ENCODE measurements at regions not wholly inside any gene's neighbourhood (a gene's known extent, or its start where the extent isn't known, plus 50 kb on each side); places are given as distances from the start of the nearest gene placed in this dataset.

DNA sequence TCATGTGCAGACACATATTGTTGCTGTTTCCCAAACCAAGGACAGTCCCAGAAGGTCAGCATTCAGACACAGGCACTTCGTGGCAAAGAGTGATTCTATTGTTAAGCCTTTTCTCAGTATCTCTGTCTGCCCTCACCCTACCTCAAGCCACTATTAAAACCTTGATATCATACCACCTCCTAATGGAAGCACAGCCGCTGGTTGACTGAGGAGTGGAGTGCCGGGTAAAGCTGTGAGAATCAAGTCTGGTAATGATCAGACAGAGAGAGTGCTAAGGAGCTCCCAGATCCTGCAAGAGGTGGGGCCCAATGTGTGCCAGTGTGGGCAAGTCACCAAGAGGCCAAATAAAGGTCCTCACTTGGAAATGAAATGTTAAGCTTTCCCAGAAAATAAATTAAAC is 819.5 kb downstream of the BCL11A start:
- TF ChIP-seq, protein P1, sequence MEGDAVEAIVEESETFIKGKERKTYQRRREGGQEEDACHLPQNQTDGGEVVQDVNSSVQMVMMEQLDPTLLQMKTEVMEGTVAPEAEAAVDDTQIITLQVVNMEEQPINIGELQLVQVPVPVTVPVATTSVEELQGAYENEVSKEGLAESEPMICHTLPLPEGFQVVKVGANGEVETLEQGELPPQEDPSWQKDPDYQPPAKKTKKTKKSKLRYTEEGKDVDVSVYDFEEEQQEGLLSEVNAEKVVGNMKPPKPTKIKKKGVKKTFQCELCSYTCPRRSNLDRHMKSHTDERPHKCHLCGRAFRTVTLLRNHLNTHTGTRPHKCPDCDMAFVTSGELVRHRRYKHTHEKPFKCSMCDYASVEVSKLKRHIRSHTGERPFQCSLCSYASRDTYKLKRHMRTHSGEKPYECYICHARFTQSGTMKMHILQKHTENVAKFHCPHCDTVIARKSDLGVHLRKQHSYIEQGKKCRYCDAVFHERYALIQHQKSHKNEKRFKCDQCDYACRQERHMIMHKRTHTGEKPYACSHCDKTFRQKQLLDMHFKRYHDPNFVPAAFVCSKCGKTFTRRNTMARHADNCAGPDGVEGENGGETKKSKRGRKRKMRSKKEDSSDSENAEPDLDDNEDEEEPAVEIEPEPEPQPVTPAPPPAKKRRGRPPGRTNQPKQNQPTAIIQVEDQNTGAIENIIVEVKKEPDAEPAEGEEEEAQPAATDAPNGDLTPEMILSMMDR (IDR thresholded peaks at IDR 0.05; ENCODE audit: low read length) = no peak
- TF ChIP-seq EZH2 (optimal IDR thresholded peaks at IDR 0.05; ENCODE audit: low read depth, low read length) (no peak), EZH2phosphoT487 (IDR thresholded peaks at IDR 0.05; ENCODE audit: low read length) (no peak)

Data from MM.1S (cell line).